Hepatocyte (in vitro differentiated cells): ENCODE measurements at regions not wholly inside any gene's neighbourhood (a gene's known extent, or its start where the extent isn't known, plus 50 kb on each side); places are given as distances from the start of the nearest gene placed in this dataset.

Experiments used
- DNase-seq: peaks from one replicate; pipeline ENCODE4 v3.0.0-alpha.2; 2016; ENCODE audit warnings: low spot score
- H2AFZ ChIP-seq: fragments of 200-600 bp; sonication (generic); 2 replicates; pipeline ENCODE4 v1.6.0; 2016; ENCODE audit warnings: antibody characterized with exemption, mild to moderate bottlenecking
- H3K27ac ChIP-seq: fragments of 200-600 bp; sonication (generic); 2 replicates; pipeline ENCODE4 v1.5.1; 2016; ENCODE audit warnings: mild to moderate bottlenecking
- H3K27me3 ChIP-seq: fragments of 200-600 bp; sonication (generic); 2 replicates; pipeline ENCODE4 v1.6.1; 2016
- H3K36me3 ChIP-seq: fragments of 200-600 bp; sonication (generic); replicated peaks from 2 replicates; pipeline ENCODE4 v1.5.1; 2016; ENCODE audit warnings: low read depth; ENCODE audit not compliant: insufficient read depth
- H3K4me1 ChIP-seq: fragments of 200-600 bp; sonication (generic); 2 replicates; pipeline ENCODE4 v1.5.1; 2016; ENCODE audit warnings: mild to moderate bottlenecking, moderate library complexity; ENCODE audit not compliant: insufficient read depth
- H3K4me2 ChIP-seq: fragments of 200-600 bp; sonication (generic); 2 replicates; pipeline ENCODE4 v1.6.0; 2016
- H3K4me3 ChIP-seq: fragments of 200-600 bp; sonication (generic); 2 replicates; pipeline ENCODE4 v1.5.1; 2016; ENCODE audit warnings: mild to moderate bottlenecking
- H3K79me2 ChIP-seq: fragments of 200-600 bp; sonication (generic); 2 replicates; pipeline ENCODE4 v1.6.0; 2017; ENCODE audit warnings: mild to moderate bottlenecking
- H3K9me2 ChIP-seq: fragments of 200-600 bp; sonication (generic); replicated peaks from 2 replicates; pipeline ENCODE4 v1.6.0; 2017; ENCODE audit warnings: mild to moderate bottlenecking; ENCODE audit not compliant: insufficient read depth
- H3K9me3 ChIP-seq: fragments of 200-600 bp; sonication (generic); 2 replicates; pipeline ENCODE4 v1.5.1; 2016; ENCODE audit warnings: low read depth, mild to moderate bottlenecking
- H4K20me1 ChIP-seq: fragments of 200-600 bp; sonication (generic); 2 replicates; pipeline ENCODE4 v1.6.0; 2016; ENCODE audit warnings: mild to moderate bottlenecking; ENCODE audit not compliant: insufficient read depth, poor library complexity, severe bottlenecking
- EZH2 ChIP-seq: fragments of 200-600 bp; sonication (generic); IDR thresholded peaks from 2 replicates; pipeline ENCODE4 v1.6.1; 2016; ENCODE audit warnings: antibody characterized with exemption, mild to moderate bottlenecking, borderline replicate concordance
- EZH2phosphoT487 ChIP-seq: fragments of 200-600 bp; sonication (generic); IDR thresholded peaks from one replicate; pipeline ENCODE4 v1.6.1; 2018; ENCODE audit warnings: antibody characterized with exemption, mild to moderate bottlenecking, low read depth, moderate library complexity; ENCODE audit not compliant: unreplicated experiment, severe bottlenecking
- WGBS: methylation state at CpG from one replicate; pipeline ENCODE4 v1.1.6; 2016; ENCODE audit warnings: low lambda C conversion rate; ENCODE audit errors: missing lambda C conversion rate; 5-methylcytosine and 5-hydroxymethylcytosine counted together
- TF ChIP-seq, protein P1 (sequence below): fragments of 200-600 bp; sonication (generic); IDR thresholded peaks from 2 replicates; pipeline ENCODE4 v1.5.1; 2016; ENCODE audit warnings: antibody characterized with exemption, mild to moderate bottlenecking; ENCODE audit not compliant: poor library complexity

DNA sequence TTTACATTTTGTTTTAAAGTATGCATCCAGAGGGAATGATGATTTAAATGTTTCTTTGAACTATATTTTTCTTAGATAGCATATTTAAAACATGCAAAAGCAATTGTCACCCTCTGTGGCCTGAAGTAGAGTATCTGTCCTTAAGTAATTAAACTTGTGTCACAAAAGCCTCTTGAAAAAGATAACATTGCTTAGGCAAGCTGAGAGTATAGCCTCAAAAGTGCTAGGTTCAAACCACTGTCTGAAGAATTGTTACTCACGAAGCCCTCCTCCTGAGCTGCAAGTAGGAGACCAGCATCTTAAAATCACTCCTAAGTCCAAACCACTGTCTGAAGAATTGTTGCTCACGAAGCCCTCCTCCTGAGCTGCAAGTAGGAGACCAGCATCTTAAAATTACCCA is 378.0 kb upstream of the PRR16 start:
- Histone ChIP-seq H3K9me3 (no peaks in the 10 kb centered on the region), H2AFZ (no peak overlapping the region), H3K27me3 (no peaks in the 10 kb centered on the region), H3K9me2 (no peaks in the 10 kb centered on the region), H3K36me3 (no peaks in the 10 kb centered on the region), H4K20me1 (no peaks in the 10 kb centered on the region), H3K27ac (no peak overlapping the region), H3K4me1 (no peaks in the 10 kb centered on the region), H3K4me2 (no peak overlapping the region), H3K79me2 (no peaks in the 10 kb centered on the region), H3K4me3 (no peak overlapping the region)
- no peak for DNase-seq
- TF ChIP-seq EZH2phosphoT487: no peak
- no peak for TF ChIP-seq EZH2
- TF ChIP-seq, protein P1, sequence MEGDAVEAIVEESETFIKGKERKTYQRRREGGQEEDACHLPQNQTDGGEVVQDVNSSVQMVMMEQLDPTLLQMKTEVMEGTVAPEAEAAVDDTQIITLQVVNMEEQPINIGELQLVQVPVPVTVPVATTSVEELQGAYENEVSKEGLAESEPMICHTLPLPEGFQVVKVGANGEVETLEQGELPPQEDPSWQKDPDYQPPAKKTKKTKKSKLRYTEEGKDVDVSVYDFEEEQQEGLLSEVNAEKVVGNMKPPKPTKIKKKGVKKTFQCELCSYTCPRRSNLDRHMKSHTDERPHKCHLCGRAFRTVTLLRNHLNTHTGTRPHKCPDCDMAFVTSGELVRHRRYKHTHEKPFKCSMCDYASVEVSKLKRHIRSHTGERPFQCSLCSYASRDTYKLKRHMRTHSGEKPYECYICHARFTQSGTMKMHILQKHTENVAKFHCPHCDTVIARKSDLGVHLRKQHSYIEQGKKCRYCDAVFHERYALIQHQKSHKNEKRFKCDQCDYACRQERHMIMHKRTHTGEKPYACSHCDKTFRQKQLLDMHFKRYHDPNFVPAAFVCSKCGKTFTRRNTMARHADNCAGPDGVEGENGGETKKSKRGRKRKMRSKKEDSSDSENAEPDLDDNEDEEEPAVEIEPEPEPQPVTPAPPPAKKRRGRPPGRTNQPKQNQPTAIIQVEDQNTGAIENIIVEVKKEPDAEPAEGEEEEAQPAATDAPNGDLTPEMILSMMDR: no peak
- whole genome bisulfite sequencing: 67% methylated on average over 2 of the region's 2 CpGs

DNA sequence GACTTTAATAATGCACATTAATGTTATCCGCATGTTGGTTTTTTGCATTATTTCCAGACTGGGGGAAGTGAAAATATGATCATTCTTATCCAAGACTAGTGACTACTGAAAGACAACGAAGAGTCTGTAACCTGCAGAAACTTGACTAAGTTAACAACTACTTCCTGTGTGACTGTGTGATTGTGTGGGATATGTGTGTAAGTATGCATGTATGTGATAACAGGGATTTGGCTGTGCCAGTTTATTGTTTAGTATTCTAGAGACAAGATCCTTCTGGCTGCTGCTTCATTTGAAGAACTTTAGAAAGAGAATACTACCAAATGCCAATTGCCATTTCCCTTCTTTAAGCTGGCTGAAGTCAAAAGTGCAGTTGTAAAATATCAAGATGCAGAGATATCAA is 375.7 kb upstream of the PRR16 start:
- TF ChIP-seq EZH2: no peak
- TF ChIP-seq, protein P1: no peak
- TF ChIP-seq EZH2phosphoT487: no peak
- H3K27ac ChIP-seq: no peak overlapping the region
- H3K9me2 ChIP-seq: no peaks in the 10 kb centered on the region
- DNase-seq: no peak
- no peaks in the 10 kb centered on the region for H3K36me3 ChIP-seq
- H3K27me3 ChIP-seq: no peaks in the 10 kb centered on the region
- WGBS: 81% methylated on average over 2 of the region's 2 CpGs
- no peaks in the 10 kb centered on the region for H3K79me2 ChIP-seq
- H3K4me1 ChIP-seq: no peaks in the 10 kb centered on the region
- H3K4me3 ChIP-seq: no peak overlapping the region
- H4K20me1 ChIP-seq: no peaks in the 10 kb centered on the region
- no peak overlapping the region for H2AFZ ChIP-seq
- H3K4me2 ChIP-seq: no peak overlapping the region
- H3K9me3 ChIP-seq: no peaks in the 10 kb centered on the region

DNA sequence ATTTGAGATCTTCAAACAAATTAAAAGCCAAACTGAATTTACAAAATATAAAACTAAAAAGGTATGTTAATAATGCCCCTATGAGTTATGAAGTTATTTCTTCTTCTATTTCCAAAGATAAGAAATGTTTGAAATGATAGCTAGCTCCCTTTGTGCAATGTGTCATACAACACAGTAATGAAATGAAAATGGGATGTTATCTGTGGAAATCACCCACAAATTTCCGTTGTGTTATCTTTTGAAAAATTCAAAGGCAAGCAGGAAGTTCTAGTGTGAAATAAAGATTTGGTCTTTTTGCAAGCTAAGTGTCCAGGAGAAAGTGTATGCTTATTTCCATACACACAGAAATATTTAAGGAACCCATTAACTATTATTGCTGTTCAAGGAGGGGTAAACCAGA is 375.3 kb upstream of the PRR16 start:
- WGBS: 76% methylated on average over 1 of the region's 1 CpG
- TF ChIP-seq EZH2: no peak
- no peak for TF ChIP-seq EZH2phosphoT487
- TF ChIP-seq, protein P1: no peak
- H3K36me3 ChIP-seq: no peaks in the 10 kb centered on the region

DNA sequence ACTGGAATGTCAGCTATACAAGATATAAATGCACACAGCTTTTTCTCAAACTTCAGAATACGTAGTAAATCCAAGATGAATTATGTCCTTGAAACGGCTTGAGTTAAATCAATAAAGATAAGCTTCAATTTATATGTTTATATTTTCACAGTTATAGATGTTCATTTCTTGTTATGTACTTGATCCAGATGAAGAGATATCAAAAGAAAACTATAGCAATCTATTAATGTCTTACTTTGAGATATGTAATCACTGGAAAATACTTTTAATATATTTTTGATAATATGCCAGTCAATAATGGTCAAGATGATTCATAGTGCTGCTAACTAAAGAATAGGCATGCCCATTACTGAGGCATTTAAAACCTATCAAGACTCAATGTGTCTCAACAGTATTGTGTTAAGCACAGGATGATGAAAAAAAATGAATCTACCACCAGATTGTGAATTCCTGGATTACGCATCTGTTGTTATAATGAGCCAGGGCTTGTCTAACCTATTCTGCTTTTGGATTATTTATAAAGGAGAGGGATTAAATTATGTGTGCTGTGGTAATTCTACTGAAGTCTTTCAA is 372.6 kb upstream of the PRR16 start:
- Histone ChIP-seq H3K4me2 (no peak overlapping the region), H4K20me1 (no peaks in the 10 kb centered on the region), H3K27me3 (no peaks in the 10 kb centered on the region), H3K4me3 (no peak overlapping the region), H3K79me2 (no peaks in the 10 kb centered on the region), H3K36me3 (no peaks in the 10 kb centered on the region), H3K9me2 (no peaks in the 10 kb centered on the region), H3K27ac (no peak overlapping the region), H3K9me3 (no peaks in the 10 kb centered on the region), H2AFZ (no peak overlapping the region), H3K4me1 (no peaks in the 10 kb centered on the region)
- DNase-seq: no peak
- no peak for TF ChIP-seq EZH2
- TF ChIP-seq EZH2phosphoT487: no peak
- TF ChIP-seq, protein P1: no peak
- 66% methylated on average over 3 of the region's 3 CpGs for WGBS

More for the DNA sequence above, 375.3 kb upstream of the PRR16 start:
- no peaks in the 10 kb centered on the region for H3K4me1 ChIP-seq
- no peak overlapping the region for H2AFZ ChIP-seq
- no peak overlapping the region for H3K4me3 ChIP-seq
- no peak overlapping the region for H3K4me2 ChIP-seq
- H3K9me3 ChIP-seq: no peaks in the 10 kb centered on the region
- H3K27me3 ChIP-seq: no peaks in the 10 kb centered on the region
- no peaks in the 10 kb centered on the region for H3K9me2 ChIP-seq
- H3K79me2 ChIP-seq: no peaks in the 10 kb centered on the region
- no peaks in the 10 kb centered on the region for H4K20me1 ChIP-seq
- DNase-seq: no peak
- H3K27ac ChIP-seq: no peak overlapping the region
